ENCODE measurements at regions not wholly inside any gene's neighbourhood (a gene's known extent, or its start where the extent isn't known, plus 50 kb on each side); places are given as distances from the start of the nearest gene placed in this dataset.

GRCh38 chr2:34519659-34520058, 920.6 kb upstream of the FAM98A start:
- no peak for TF ChIP-seq CTCF (IDR thresholded peaks at IDR 0.05)
- no peak for TF ChIP-seq POLR2A (IDR thresholded peaks at IDR 0.05)

All from tibial nerve (tissue), 3 donors.